Panc1 (cell line): ENCODE measurements at regions not wholly inside any gene's neighbourhood (a gene's known extent, or its start where the extent isn't known, plus 50 kb on each side); places are given as distances from the start of the nearest gene placed in this dataset.

Experiments
- ATAC-seq: fragments of 200-7000 bp; cut with Tn5 transposase; 2 replicates; pipeline ENCODE4 v1.9.1; 2020; ENCODE audit warnings: mild to moderate bottlenecking, moderate library complexity
- BruUV-seq: library from RNA; stranded (reverse); fragments of 400-500 nt; replicated peaks from 2 replicates; lab custom pipeline; 2021; lab: Mats Ljungman, UMichigan
- CTCF ChIA-PET: fragments of 300-600 bp; sonication (Branson Sonifier 250); formaldehyde crosslinking; loops from one replicate; lab custom pipeline; 2022; ENCODE audit warnings: antibody characterized with exemption; lab: Charles Lee
- POLR2A ChIA-PET: fragments of 300-600 bp; sonication (Branson Sonifier 250); formaldehyde crosslinking; loops from one replicate; lab custom pipeline; 2022; ENCODE audit warnings: antibody characterized with exemption; lab: Charles Lee
- DNase-seq: peaks from one replicate; pipeline ENCODE4 v3.0.0-alpha.2; 2010; ENCODE audit warnings: low read depth, low spot score
- H3K27ac ChIP-seq: 2 replicates; pipeline ENCODE4 v1.5.1; 2011; ENCODE audit warnings: mild to moderate bottlenecking, low read length, inconsistent platforms
- H3K27me3 ChIP-seq: fragments of 200-500 bp; sonication (Bioruptor generic); 2 replicates; pipeline ENCODE4 v1.6.0; 2014; ENCODE audit warnings: low read length, inconsistent platforms; ENCODE audit not compliant: control insufficient read depth, insufficient read depth
- H3K36me3 ChIP-seq: fragments of 200-500 bp; sonication (Bioruptor generic); 2 replicates; pipeline ENCODE4 v1.5.1; 2014; ENCODE audit warnings: inconsistent platforms, mild to moderate bottlenecking, low read length, moderate library complexity; ENCODE audit not compliant: control insufficient read depth, insufficient read depth
- H3K4me1 ChIP-seq: 2 replicates; pipeline ENCODE4 v1.5.1; 2011; ENCODE audit warnings: inconsistent platforms, mild to moderate bottlenecking, low read length, moderate library complexity; ENCODE audit not compliant: control insufficient read depth, insufficient read depth
- H3K4me3 ChIP-seq, 2 experiments: 2 replicates each; pipeline ENCODE4 v1.5.1; 2011 to 2012; ENCODE audit warnings: low read depth in 2 of 2, low read length in 2 of 2, mild to moderate bottlenecking in 2 of 2, inconsistent platforms in 1 of 2, moderate library complexity in 1 of 2
- H3K9me3 ChIP-seq: fragments of 200-500 bp; sonication (Bioruptor generic); 2 replicates; pipeline ENCODE4 v1.5.1; 2014; ENCODE audit warnings: low read depth, mild to moderate bottlenecking, inconsistent platforms, low read length, moderate library complexity; ENCODE audit not compliant: control insufficient read depth, insufficient read depth
- POLR2AphosphoS5 ChIP-seq: IDR thresholded peaks from 2 replicates; pipeline ENCODE4 v1.6.1; 2012; ENCODE audit warnings: mild to moderate bottlenecking, low read depth, low read length, moderate library complexity
- SIN3A ChIP-seq: IDR thresholded peaks from 2 replicates; pipeline ENCODE4 v1.6.1; 2012; ENCODE audit warnings: low read depth, mild to moderate bottlenecking, low read length, moderate library complexity, borderline replicate concordance; ENCODE audit not compliant: insufficient read depth
- TCF7L2 ChIP-seq: IDR thresholded peaks from 2 replicates; pipeline ENCODE4 v1.6.1; 2011; ENCODE audit warnings: mild to moderate bottlenecking, low read depth, low read length, inconsistent platforms
- in situ Hi-C: cut with HindIII; loops from 2 replicates; pipeline ENCODE4 v1.10.0; 2016; ENCODE audit warnings: low sequenced_read_pairs, low pct_unique_long_range_greater_than_20kb
- intact Hi-C: fragments of 100-400 bp; cut with micrococcal nuclease; formaldehyde crosslinking; loops from one replicate; pipeline ENCODE4 v1.10.0; 2022; ENCODE audit not compliant: unreplicated experiment
- TF ChIP-seq, protein P1 (sequence below), 2 experiments: IDR thresholded peaks; 2 replicates each; pipeline ENCODE4 v1.6.1; 2011 to 2012; ENCODE audit warnings: low read depth in 2 of 2, control low read depth in 1 of 2, low read length in 1 of 2, mild to moderate bottlenecking in 1 of 2, moderate library complexity in 1 of 2; ENCODE audit not compliant: insufficient read depth in 1 of 2
- TF ChIP-seq, protein P2 (sequence below): fragments of 450-650 bp; IDR thresholded peaks from 2 replicates; pipeline ENCODE4 v1.5.1; 2017; ENCODE audit warnings: mild to moderate bottlenecking

DNA sequence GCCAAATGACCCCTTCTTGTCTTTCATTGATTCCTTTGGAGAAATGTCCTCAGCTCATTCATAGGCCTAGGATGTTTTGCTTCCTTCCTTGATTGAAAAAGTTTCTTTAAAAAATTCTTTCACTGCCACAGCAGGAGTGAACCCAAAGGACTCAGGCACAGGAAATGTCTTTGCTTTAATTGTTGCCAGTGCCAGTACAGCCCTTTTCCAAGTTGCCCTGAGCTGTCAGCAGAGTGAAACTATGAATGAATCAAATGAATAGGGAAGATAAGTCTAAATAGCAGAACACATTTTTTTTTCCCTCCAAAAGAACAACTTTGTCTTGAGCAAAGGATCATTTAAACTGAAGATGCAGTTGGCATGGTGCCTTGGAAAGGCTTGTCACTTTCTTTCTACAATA lies 63.8 kb upstream of the SLC4A4 start:
- no TSS peak for BruUV-seq
- no peak for ATAC-seq
- no peaks in the 10 kb centered on the region for H3K36me3 ChIP-seq
- no peaks in the 10 kb centered on the region for H3K4me1 ChIP-seq
- H3K4me3 ChIP-seq = no peak overlapping the region
- no peak overlapping the region for H3K27ac ChIP-seq
- no peaks in the 10 kb centered on the region for H3K9me3 ChIP-seq
- POLR2A ChIA-PET = no interaction called here
- no peaks in the 10 kb centered on the region for H3K27me3 ChIP-seq
- CTCF ChIA-PET = no interaction called here
- intact Hi-C loops = no loop called here
- DNase-seq = no peak
- TF ChIP-seq TCF7L2 (no peak), POLR2AphosphoS5 (no peak), SIN3A (no peak)
- TF ChIP-seq, protein P1, sequence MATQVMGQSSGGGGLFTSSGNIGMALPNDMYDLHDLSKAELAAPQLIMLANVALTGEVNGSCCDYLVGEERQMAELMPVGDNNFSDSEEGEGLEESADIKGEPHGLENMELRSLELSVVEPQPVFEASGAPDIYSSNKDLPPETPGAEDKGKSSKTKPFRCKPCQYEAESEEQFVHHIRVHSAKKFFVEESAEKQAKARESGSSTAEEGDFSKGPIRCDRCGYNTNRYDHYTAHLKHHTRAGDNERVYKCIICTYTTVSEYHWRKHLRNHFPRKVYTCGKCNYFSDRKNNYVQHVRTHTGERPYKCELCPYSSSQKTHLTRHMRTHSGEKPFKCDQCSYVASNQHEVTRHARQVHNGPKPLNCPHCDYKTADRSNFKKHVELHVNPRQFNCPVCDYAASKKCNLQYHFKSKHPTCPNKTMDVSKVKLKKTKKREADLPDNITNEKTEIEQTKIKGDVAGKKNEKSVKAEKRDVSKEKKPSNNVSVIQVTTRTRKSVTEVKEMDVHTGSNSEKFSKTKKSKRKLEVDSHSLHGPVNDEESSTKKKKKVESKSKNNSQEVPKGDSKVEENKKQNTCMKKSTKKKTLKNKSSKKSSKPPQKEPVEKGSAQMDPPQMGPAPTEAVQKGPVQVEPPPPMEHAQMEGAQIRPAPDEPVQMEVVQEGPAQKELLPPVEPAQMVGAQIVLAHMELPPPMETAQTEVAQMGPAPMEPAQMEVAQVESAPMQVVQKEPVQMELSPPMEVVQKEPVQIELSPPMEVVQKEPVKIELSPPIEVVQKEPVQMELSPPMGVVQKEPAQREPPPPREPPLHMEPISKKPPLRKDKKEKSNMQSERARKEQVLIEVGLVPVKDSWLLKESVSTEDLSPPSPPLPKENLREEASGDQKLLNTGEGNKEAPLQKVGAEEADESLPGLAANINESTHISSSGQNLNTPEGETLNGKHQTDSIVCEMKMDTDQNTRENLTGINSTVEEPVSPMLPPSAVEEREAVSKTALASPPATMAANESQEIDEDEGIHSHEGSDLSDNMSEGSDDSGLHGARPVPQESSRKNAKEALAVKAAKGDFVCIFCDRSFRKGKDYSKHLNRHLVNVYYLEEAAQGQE (IDR thresholded peaks at IDR 0.05; ENCODE audit: insufficient read depth in 1 of 2, low read depth in 2 of 2, low read length in 1 of 2) = no peak
- TF ChIP-seq, protein P2, sequence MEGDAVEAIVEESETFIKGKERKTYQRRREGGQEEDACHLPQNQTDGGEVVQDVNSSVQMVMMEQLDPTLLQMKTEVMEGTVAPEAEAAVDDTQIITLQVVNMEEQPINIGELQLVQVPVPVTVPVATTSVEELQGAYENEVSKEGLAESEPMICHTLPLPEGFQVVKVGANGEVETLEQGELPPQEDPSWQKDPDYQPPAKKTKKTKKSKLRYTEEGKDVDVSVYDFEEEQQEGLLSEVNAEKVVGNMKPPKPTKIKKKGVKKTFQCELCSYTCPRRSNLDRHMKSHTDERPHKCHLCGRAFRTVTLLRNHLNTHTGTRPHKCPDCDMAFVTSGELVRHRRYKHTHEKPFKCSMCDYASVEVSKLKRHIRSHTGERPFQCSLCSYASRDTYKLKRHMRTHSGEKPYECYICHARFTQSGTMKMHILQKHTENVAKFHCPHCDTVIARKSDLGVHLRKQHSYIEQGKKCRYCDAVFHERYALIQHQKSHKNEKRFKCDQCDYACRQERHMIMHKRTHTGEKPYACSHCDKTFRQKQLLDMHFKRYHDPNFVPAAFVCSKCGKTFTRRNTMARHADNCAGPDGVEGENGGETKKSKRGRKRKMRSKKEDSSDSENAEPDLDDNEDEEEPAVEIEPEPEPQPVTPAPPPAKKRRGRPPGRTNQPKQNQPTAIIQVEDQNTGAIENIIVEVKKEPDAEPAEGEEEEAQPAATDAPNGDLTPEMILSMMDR = no peak
- in situ Hi-C loops = no loop called here

DNA sequence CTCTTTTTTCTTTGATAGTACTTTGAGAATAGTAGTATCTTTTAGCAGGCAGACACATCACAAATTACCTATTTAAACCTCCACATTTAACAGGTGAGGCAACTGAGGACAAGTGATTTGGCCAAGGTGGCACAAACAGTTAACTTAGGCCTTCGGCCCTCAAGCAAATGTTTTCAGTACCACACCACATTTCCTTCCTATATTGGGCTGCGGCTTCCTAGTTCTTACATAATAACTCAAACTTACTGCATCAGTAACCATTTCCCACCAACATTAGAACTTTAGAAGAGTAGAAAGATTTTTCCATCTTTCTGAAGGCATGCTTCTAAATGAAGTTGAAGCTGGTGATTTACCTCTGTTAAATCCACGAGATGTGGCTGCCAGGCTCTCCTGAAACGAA lies 63.2 kb upstream of the SLC4A4 start:
- DNase-seq (no peak), ATAC-seq (no peak)
- H3K4me1 ChIP-seq = no peaks in the 10 kb centered on the region
- no peak overlapping the region for H3K27ac ChIP-seq
- H3K27me3 ChIP-seq = no peaks in the 10 kb centered on the region
- H3K36me3 ChIP-seq = no peaks in the 10 kb centered on the region
- CTCF ChIA-PET = no interaction called here
- POLR2A ChIA-PET = interaction anchor here (0.6 kb wide), 1 partner anchor 1892 kb away, joined by 3 read pairs; no protein-coding TSS in a partner anchor
- no peak overlapping the region for H3K4me3 ChIP-seq
- no peak for TF ChIP-seq POLR2AphosphoS5
- no peak for TF ChIP-seq TCF7L2
- TF ChIP-seq, protein P1 (IDR thresholded peaks at IDR 0.05; ENCODE audit: insufficient read depth in 1 of 2, low read depth in 2 of 2, low read length in 1 of 2) = no peak
- no peak for TF ChIP-seq SIN3A
- TF ChIP-seq, protein P2 = no peak
- H3K9me3 ChIP-seq = no peaks in the 10 kb centered on the region
- in situ Hi-C loops (no loop called here), intact Hi-C loops (no loop called here)
- no TSS peak for BruUV-seq
